Astrocyte (in vitro differentiated cells and primary cell): ENCODE measurements at regions not wholly inside any gene's neighbourhood (a gene's known extent, or its start where the extent isn't known, plus 50 kb on each side); places are given as distances from the start of the nearest gene placed in this dataset.
"Not testable (repeated sequence)": the region's sequence is repeated elsewhere in the genome, so short reads cannot be mapped to it uniquely, and the experiment has no call there.

Experiments
- DNase-seq: peaks from one replicate; pipeline ENCODE4 v3.0.0-alpha.2; 2010; ENCODE audit warnings: low read depth
- FAIRE-seq: peaks from 2 replicates; lab custom pipeline; 2011; peaks lifted over from hg19 to GRCh38; lab: Jason Lieb, UNC
- H2AFZ ChIP-seq: 2 replicates; pipeline ENCODE4 v1.6.0; 2012; ENCODE audit warnings: low read depth, low read length, inconsistent platforms
- H3K27ac ChIP-seq: 2 replicates; pipeline ENCODE4 v1.5.1; 2011; ENCODE audit warnings: low read depth, low read length, inconsistent platforms
- H3K27me3 ChIP-seq: 2 replicates; pipeline ENCODE4 v1.6.0; 2011; ENCODE audit warnings: low read length, inconsistent platforms; ENCODE audit not compliant: insufficient read depth
- H3K36me3 ChIP-seq: 2 replicates; pipeline ENCODE4 v1.5.1; 2011; ENCODE audit warnings: low read length, inconsistent platforms; ENCODE audit not compliant: insufficient read depth
- H3K4me1 ChIP-seq: 2 replicates; pipeline ENCODE4 v1.5.1; 2011; ENCODE audit warnings: low read length, inconsistent platforms; ENCODE audit not compliant: insufficient read depth
- H3K4me2 ChIP-seq: 2 replicates; pipeline ENCODE4 v1.6.0; 2012; ENCODE audit warnings: low read length, inconsistent platforms
- H3K4me3 ChIP-seq: 2 replicates; pipeline ENCODE4 v1.5.1; 2011; ENCODE audit warnings: low read depth, mild to moderate bottlenecking, low read length, inconsistent platforms; ENCODE audit not compliant: insufficient read depth
- H3K79me2 ChIP-seq: 2 replicates; pipeline ENCODE4 v1.6.0; 2012; ENCODE audit warnings: mild to moderate bottlenecking, low read length, inconsistent platforms; ENCODE audit not compliant: insufficient read depth
- H3K9ac ChIP-seq: 2 replicates; pipeline ENCODE4 v1.6.0; 2012; ENCODE audit warnings: mild to moderate bottlenecking, low read length, inconsistent platforms
- H3K9me3 ChIP-seq: 2 replicates; pipeline ENCODE4 v1.5.1; 2012; ENCODE audit warnings: low read depth, mild to moderate bottlenecking, low read length, inconsistent platforms; ENCODE audit not compliant: insufficient read depth
- H4K20me1 ChIP-seq: 2 replicates; pipeline ENCODE4 v1.6.0; 2012; ENCODE audit warnings: low read length, inconsistent platforms; ENCODE audit not compliant: insufficient read depth
- H3K27ac Mint-ChIP-seq: one replicate; pipeline ENCODE4 v1.8.0; 2021; ENCODE audit warnings: mild to moderate bottlenecking, mixed read lengths; ENCODE audit not compliant: unreplicated experiment
- H3K27me3 Mint-ChIP-seq: one replicate; pipeline ENCODE4 v1.8.0; 2021; ENCODE audit warnings: low read depth, mixed read lengths; ENCODE audit not compliant: unreplicated experiment
- H3K36me3 Mint-ChIP-seq: one replicate; pipeline ENCODE4 v1.8.0; 2021; ENCODE audit warnings: low read depth, mixed read lengths; ENCODE audit not compliant: unreplicated experiment
- H3K4me1 Mint-ChIP-seq: one replicate; pipeline ENCODE4 v1.8.0; 2021; ENCODE audit warnings: low read depth, mixed read lengths; ENCODE audit not compliant: unreplicated experiment
- H3K4me3 Mint-ChIP-seq: one replicate; pipeline ENCODE4 v1.8.0; 2021; ENCODE audit warnings: mild to moderate bottlenecking, moderate library complexity, mixed read lengths; ENCODE audit not compliant: unreplicated experiment
- H3K9me3 Mint-ChIP-seq: one replicate; pipeline ENCODE4 v1.8.0; 2021; ENCODE audit warnings: mild to moderate bottlenecking, mixed read lengths; ENCODE audit not compliant: unreplicated experiment
- CTCF ChIP-seq: IDR thresholded peaks from 2 replicates; pipeline ENCODE4 v1.5.1; 2011; ENCODE audit warnings: low read depth, mild to moderate bottlenecking, inconsistent platforms, low read length, moderate library complexity; ENCODE audit not compliant: insufficient read depth
- EZH2 ChIP-seq: IDR thresholded peaks from 2 replicates; pipeline ENCODE4 v1.6.1; 2012; ENCODE audit warnings: mild to moderate bottlenecking, low read length, inconsistent platforms; ENCODE audit not compliant: insufficient read depth

- H3K27ac Mint-ChIP-seq: no peak overlapping the region
- DNase-seq (no peak), FAIRE-seq (no peak)
- H3K4me3 Mint-ChIP-seq: no peak overlapping the region
- no peaks in the 10 kb centered on the region for H3K27me3 ChIP-seq
- H3K27me3 Mint-ChIP-seq: no peaks in the 10 kb centered on the region
- H3K36me3 Mint-ChIP-seq: no peaks in the 10 kb centered on the region
- H3K79me2 ChIP-seq: no peaks in the 10 kb centered on the region
- no peak overlapping the region for H3K27ac ChIP-seq
- TF ChIP-seq CTCF: no peak
- no peak for TF ChIP-seq EZH2
- H3K4me2 ChIP-seq: no peak overlapping the region
- no peak overlapping the region for H3K4me3 ChIP-seq
- H4K20me1 ChIP-seq: no peaks in the 10 kb centered on the region
- H3K4me1 ChIP-seq: no peaks in the 10 kb centered on the region
- H3K36me3 ChIP-seq: no peaks in the 10 kb centered on the region
- no peaks in the 10 kb centered on the region for H3K9me3 ChIP-seq
- peaks cover 9% of the 10 kb centered on the region for H3K9me3 Mint-ChIP-seq
- no peak overlapping the region for H2AFZ ChIP-seq
- H3K9ac ChIP-seq: no peak overlapping the region
- peaks cover 3% of the 10 kb centered on the region for H3K4me1 Mint-ChIP-seq
Observed at GRCh38 chr5:158039911-158040347, 181.0 kb upstream of the CLINT1 start.

- Histone ChIP-seq H3K79me2 (no peaks in the 10 kb centered on the region), H3K4me3 (no peak overlapping the region), H4K20me1 (no peaks in the 10 kb centered on the region), H3K4me1 (no peaks in the 10 kb centered on the region), H3K9ac (no peak overlapping the region), H3K27ac (no peak overlapping the region), H3K27me3 (no peaks in the 10 kb centered on the region), H3K9me3 (peaks cover 2% of the 10 kb centered on the region), H2AFZ (no peak overlapping the region), H3K36me3 (no peaks in the 10 kb centered on the region), H3K4me2 (no peak overlapping the region)
- FAIRE-seq (no peak), DNase-seq (no peak)
- Mint-ChIP-seq H3K27ac (no peak overlapping the region), H3K27me3 (no peaks in the 10 kb centered on the region), H3K4me1 (peaks cover 3% of the 10 kb centered on the region), H3K9me3 (peaks cover 14% of the 10 kb centered on the region), H3K36me3 (no peaks in the 10 kb centered on the region), H3K4me3 (no peak overlapping the region)
- TF ChIP-seq EZH2 (no peak), CTCF (no peak)
Observed at GRCh38 chr5:158039441-158039840, 180.5 kb upstream of the CLINT1 start.

- H3K9me3 ChIP-seq, DNase-seq, H4K20me1 ChIP-seq, H3K36me3 ChIP-seq, H3K27me3 Mint-ChIP-seq, H3K27me3 ChIP-seq, H3K36me3 Mint-ChIP-seq, H3K27ac ChIP-seq, H3K79me2 ChIP-seq, H3K4me3 Mint-ChIP-seq, H3K4me3 ChIP-seq, H3K4me1 Mint-ChIP-seq, FAIRE-seq, H3K4me1 ChIP-seq, H2AFZ ChIP-seq, H3K27ac Mint-ChIP-seq, H3K4me2 ChIP-seq, H3K9ac ChIP-seq: not testable (repeated sequence)
- peaks cover 18% of the 10 kb centered on the region for H3K9me3 Mint-ChIP-seq
Observed at GRCh38 chr5:158036983-158037595, 178.1 kb upstream of the CLINT1 start.

- FAIRE-seq, H3K36me3 Mint-ChIP-seq: not testable (repeated sequence)
Observed at GRCh38 chr5:158034586-158034985, 175.6 kb upstream of the CLINT1 start.

More at GRCh38 chr5:158034586-158034985, 175.6 kb upstream of the CLINT1 start:
- DNase-seq, H3K27ac Mint-ChIP-seq, H3K27me3 Mint-ChIP-seq, H3K4me1 ChIP-seq, H3K27me3 ChIP-seq, H3K4me3 Mint-ChIP-seq, H3K4me2 ChIP-seq, H3K27ac ChIP-seq, H3K4me1 Mint-ChIP-seq, H3K79me2 ChIP-seq, H3K4me3 ChIP-seq, H3K36me3 ChIP-seq, H3K9me3 ChIP-seq, H4K20me1 ChIP-seq, H2AFZ ChIP-seq, H3K9ac ChIP-seq: not testable (repeated sequence)
- peaks cover 18% of the 10 kb centered on the region for H3K9me3 Mint-ChIP-seq
